AG04450 (cell line): ENCODE measurements at regions not wholly inside any gene's neighbourhood (a gene's known extent, or its start where the extent isn't known, plus 50 kb on each side); places are given as distances from the start of the nearest gene placed in this dataset.
"Not testable (repeated sequence)": the region's sequence is repeated elsewhere in the genome, so short reads cannot be mapped to it uniquely, and the experiment has no call there.

ENCODE experiments used
- CTCF ChIA-PET: fragments of 300-600, 350-600 bp; formaldehyde crosslinking; extraction: SDS; loops from one replicate; lab custom pipeline; 2022; ENCODE audit warnings: antibody characterized with exemption, inconsistent platforms; lab: Charles Lee
- POLR2A ChIA-PET: fragments of 350-600 bp; formaldehyde crosslinking; extraction: SDS; loops from one replicate; lab custom pipeline; 2021; ENCODE audit warnings: antibody characterized with exemption, inconsistent platforms; lab: Yijun Ruan, JAX
- DNase-seq: peaks from one replicate; pipeline ENCODE4 v3.0.0-alpha.2; 2011; ENCODE audit warnings: low read depth, low spot score
- H3K27ac ChIP-seq: one replicate; pipeline ENCODE4 v1.5.1; 2012; ENCODE audit warnings: low read depth, low read length, control low read depth
- H3K27me3 ChIP-seq: one replicate; pipeline ENCODE4 v1.6.0; 2012; ENCODE audit warnings: low read length; ENCODE audit not compliant: control insufficient read depth, insufficient read depth
- H3K4me3 ChIP-seq: 2 replicates; pipeline ENCODE4 v1.5.1; 2011; ENCODE audit warnings: mild to moderate bottlenecking, low read depth, low read length, control low read depth
- H3K9me3 ChIP-seq: 2 replicates; pipeline ENCODE4 v1.5.1; 2012; ENCODE audit warnings: low read length; ENCODE audit not compliant: control insufficient read depth, insufficient read depth
- CTCF ChIP-seq: IDR thresholded peaks from 2 replicates; pipeline ENCODE4 v1.5.1; 2011; ENCODE audit warnings: low read depth, low read length, control low read depth, inconsistent platforms

- no peak for TF ChIP-seq CTCF
- DNase-seq = no peak
- Histone ChIP-seq H3K9me3 (no peaks in the 10 kb centered on the region), H3K27ac (no peak overlapping the region), H3K27me3 (no peaks in the 10 kb centered on the region), H3K4me3 (no peak overlapping the region)
- ChIA-PET POLR2A (no interaction called here), CTCF (no interaction called here)
These were observed 119.2 kb upstream of the FAM241A start for GRCh38 chr4:112026058-112026457.

- no peaks in the 10 kb centered on the region for H3K9me3 ChIP-seq
- H3K27me3 ChIP-seq = no peaks in the 10 kb centered on the region
- ChIA-PET CTCF (interaction anchor here (1.0 to 1.6 kb wide), 3 partner anchors 176 to 1520 kb away, joined by 3 to 8 read pairs (median 3); no protein-coding TSS in a partner anchor), POLR2A (no interaction called here)
- H3K27ac ChIP-seq = no peak overlapping the region
- DNase-seq = no peak
- H3K4me3 ChIP-seq = no peak overlapping the region
- TF ChIP-seq CTCF = no peak
These were observed 115.5 kb upstream of the FAM241A start for GRCh38 chr4:112029771-112030171.

DNA sequence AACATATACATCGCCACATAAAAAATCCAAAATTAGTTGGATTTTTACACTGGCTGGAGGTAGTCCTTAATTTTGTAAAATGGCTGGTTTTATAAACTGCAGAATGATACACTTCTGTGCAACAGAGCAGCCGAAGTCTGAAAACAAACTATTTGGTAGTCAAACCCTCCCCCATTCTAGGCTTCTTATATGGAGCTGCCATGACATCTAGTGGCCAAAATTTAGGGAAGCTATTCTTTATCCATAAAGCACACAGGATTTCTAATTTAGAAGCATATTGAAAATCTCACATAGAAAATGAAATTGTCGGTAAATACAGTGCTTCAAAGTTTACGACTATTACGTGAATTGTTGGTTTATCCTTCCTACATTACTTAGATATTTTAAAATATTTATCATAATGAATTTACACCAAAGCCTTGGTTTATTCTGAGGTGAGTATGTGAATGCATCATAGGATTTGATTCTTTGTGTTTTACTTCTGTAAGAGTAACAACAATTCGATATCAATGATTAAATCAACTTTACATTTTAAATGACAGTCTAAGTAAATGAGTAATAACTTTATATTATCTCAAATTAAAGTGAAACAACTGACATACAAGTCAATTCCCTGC, 113.4 kb upstream of the FAM241A start:
- CTCF ChIA-PET = interaction anchor here (0.5 to 2.6 kb wide), 17 partner anchors 8 to 406 kb away, joined by 3 to 22 read pairs (median 4); no protein-coding TSS in a partner anchor
- H3K27ac ChIP-seq = no peak overlapping the region
- no peaks in the 10 kb centered on the region for H3K9me3 ChIP-seq
- POLR2A ChIA-PET = no interaction called here
- no peaks in the 10 kb centered on the region for H3K27me3 ChIP-seq
- peak; percentile 10 for DNase-seq
- no peak overlapping the region for H3K4me3 ChIP-seq
- peak; percentile 81 for TF ChIP-seq CTCF

DNA sequence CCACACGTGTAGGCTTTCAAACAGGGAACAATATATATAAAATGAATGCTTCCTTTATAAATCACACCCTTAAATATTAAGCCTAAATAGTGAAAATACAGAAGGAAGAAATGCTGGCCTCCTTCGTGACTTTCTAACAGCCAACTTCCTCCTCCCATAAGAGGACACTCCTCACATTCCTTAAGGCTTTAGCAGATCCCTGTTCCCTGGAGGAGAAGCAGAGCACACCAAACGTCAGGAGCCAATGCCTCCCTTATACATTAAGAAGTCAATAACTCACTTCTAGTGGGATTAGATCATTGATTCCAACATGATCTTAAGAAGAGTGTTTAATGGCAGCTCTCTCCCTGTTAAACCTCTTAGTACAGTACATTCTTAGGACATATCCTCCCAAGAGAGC, 108.4 kb upstream of the FAM241A start:
- CTCF ChIA-PET = no interaction called here
- POLR2A ChIA-PET = no interaction called here
- no peak for TF ChIP-seq CTCF
- Histone ChIP-seq H3K4me3 (no peak overlapping the region), H3K27me3 (no peaks in the 10 kb centered on the region), H3K9me3 (no peaks in the 10 kb centered on the region), H3K27ac (no peak overlapping the region)
- DNase-seq = no peak

- H3K27ac ChIP-seq = no peak overlapping the region
- H3K4me3 ChIP-seq = no peak overlapping the region
- H3K9me3 ChIP-seq = no peaks in the 10 kb centered on the region
- ChIA-PET POLR2A (no interaction called here), CTCF (no interaction called here)
- DNase-seq = no peak
- H3K27me3 ChIP-seq = no peaks in the 10 kb centered on the region
- TF ChIP-seq CTCF = no peak
These were observed 106.4 kb upstream of the FAM241A start for GRCh38 chr4:112038861-112039260.

- DNase-seq, H3K27ac ChIP-seq, H3K9me3 ChIP-seq, POLR2A ChIA-PET, H3K27me3 ChIP-seq, CTCF ChIA-PET, H3K4me3 ChIP-seq: not testable (repeated sequence)
These were observed 96.1 kb upstream of the FAM241A start for GRCh38 chr4:112049119-112049518.
